WTC11 (cell line): ENCODE measurements at regions not wholly inside any gene's neighbourhood (a gene's known extent, or its start where the extent isn't known, plus 50 kb on each side); places are given as distances from the start of the nearest gene placed in this dataset.
"Not testable (repeated sequence)": the region's sequence is repeated elsewhere in the genome, so short reads cannot be mapped to it uniquely, and the experiment has no call there.

Experiments used
- ATAC-seq: fragments of 200-7000 bp; cut with Tn5 transposase; 2 replicates; pipeline ENCODE4 v1.10.0; 2021; ENCODE audit warnings: mild to moderate bottlenecking, moderate library complexity
- CTCF ChIA-PET: fragments of 300-600 bp; sonication (Branson Sonifier 250); formaldehyde crosslinking; loops from one replicate; lab custom pipeline; 2021; ENCODE audit warnings: antibody characterized with exemption; lab: Charles Lee
- POLR2A ChIA-PET: fragments of 350-600 bp; sonication (Branson Sonifier 250); formaldehyde crosslinking; loops from one replicate; lab custom pipeline; 2021; ENCODE audit warnings: antibody characterized with exemption; lab: Charles Lee
- DNase-seq: peaks from one replicate; pipeline ENCODE4 v3.0.0; 2021; ENCODE audit warnings: low spot score
- H3K27ac Mint-ChIP-seq: 2 replicates; pipeline ENCODE4 v1.8.0; 2021; ENCODE audit warnings: mixed read lengths
- H3K27me3 Mint-ChIP-seq: 2 replicates; pipeline ENCODE4 v1.8.0; 2021; ENCODE audit warnings: low read depth, mild to moderate bottlenecking, moderate library complexity, mixed read lengths
- H3K36me3 Mint-ChIP-seq: 2 replicates; pipeline ENCODE4 v1.8.0; 2021; ENCODE audit warnings: mixed read lengths
- H3K4me1 Mint-ChIP-seq: 2 replicates; pipeline ENCODE4 v1.8.0; 2022; ENCODE audit warnings: mixed read lengths
- H3K4me3 Mint-ChIP-seq: 2 replicates; pipeline ENCODE4 v1.8.0; 2021; ENCODE audit warnings: mild to moderate bottlenecking, moderate library complexity, mixed read lengths
- H3K9me3 Mint-ChIP-seq: 2 replicates; pipeline ENCODE4 v1.8.0; 2021; ENCODE audit warnings: mixed read lengths
- FOXK1 ChIP-seq: sonication (generic); formaldehyde crosslinking; IDR thresholded peaks from 2 replicates; pipeline ENCODE4 v1.8.0; 2022; ENCODE audit warnings: mild to moderate bottlenecking, moderate library complexity, missing genetic modification reagents
- IRF2 ChIP-seq: sonication (generic); formaldehyde crosslinking; IDR thresholded peaks from 2 replicates; pipeline ENCODE4 v1.8.0; 2022; ENCODE audit warnings: low read depth, missing genetic modification reagents, borderline replicate concordance
- JUN ChIP-seq: sonication (generic); formaldehyde crosslinking; IDR thresholded peaks from 2 replicates; pipeline ENCODE4 v1.8.0; 2023; ENCODE audit warnings: mild to moderate bottlenecking, missing genetic modification reagents
- NFYB ChIP-seq: sonication (generic); formaldehyde crosslinking; conservative IDR thresholded peaks from 2 replicates; pipeline ENCODE4 v1.8.0; 2022; ENCODE audit warnings: low read depth, missing genetic modification reagents
- NR1H2 ChIP-seq: sonication (generic); formaldehyde crosslinking; IDR thresholded peaks from 2 replicates; pipeline ENCODE4 v1.9.0; 2021; ENCODE audit warnings: mild to moderate bottlenecking, moderate library complexity, missing genetic modification reagents
- NR3C1 ChIP-seq: sonication (generic); formaldehyde crosslinking; conservative IDR thresholded peaks from 2 replicates; pipeline ENCODE4 v1.8.1; 2023; ENCODE audit warnings: low read depth, mild to moderate bottlenecking, missing genetic modification reagents
- OVOL2 ChIP-seq: fragments of 250-450 bp; sonication (Bioruptor Pico); IDR thresholded peaks from 2 replicates; pipeline ENCODE4 v1.9.0; 2021; ENCODE audit warnings: mild to moderate bottlenecking, borderline replicate concordance
- RELA ChIP-seq: sonication (generic); formaldehyde crosslinking; IDR thresholded peaks from 2 replicates; pipeline ENCODE4 v1.8.1; 2022; ENCODE audit warnings: missing genetic modification reagents, mild to moderate bottlenecking, borderline replicate concordance
- RORB ChIP-seq: fragments of 250-450 bp; sonication (Bioruptor Pico); IDR thresholded peaks from 2 replicates; pipeline ENCODE4 v1.9.0; 2021; ENCODE audit warnings: mild to moderate bottlenecking
- ZNF138 ChIP-seq: sonication (generic); formaldehyde crosslinking; conservative IDR thresholded peaks from 2 replicates; pipeline ENCODE4 v1.8.1; 2022; ENCODE audit warnings: mild to moderate bottlenecking, moderate library complexity, missing genetic modification reagents
- ZNF317 ChIP-seq: sonication (generic); formaldehyde crosslinking; IDR thresholded peaks from 2 replicates; pipeline ENCODE4 v1.8.1; 2023; ENCODE audit warnings: low read depth, mild to moderate bottlenecking, moderate library complexity, missing genetic modification reagents, borderline replicate concordance
- TF ChIP-seq, protein P1 (sequence below): sonication (generic); formaldehyde crosslinking; IDR thresholded peaks from 2 replicates; pipeline ENCODE4 v1.8.0; 2022; ENCODE audit warnings: missing genetic modification reagents
- TF ChIP-seq, protein P2 (sequence below): sonication (generic); formaldehyde crosslinking; IDR thresholded peaks from 2 replicates; pipeline ENCODE4 v1.8.0; 2022; ENCODE audit warnings: mild to moderate bottlenecking, missing genetic modification reagents
- TF ChIP-seq, protein P3 (sequence below): sonication (generic); formaldehyde crosslinking; IDR thresholded peaks from 2 replicates; pipeline ENCODE4 v1.8.1; 2023; ENCODE audit warnings: mild to moderate bottlenecking, missing genetic modification reagents
- TF ChIP-seq, protein P4 (sequence below): fragments of 250-450 bp; sonication (Bioruptor Pico); IDR thresholded peaks from 2 replicates; pipeline ENCODE4 v1.9.0; 2021; ENCODE audit warnings: moderate library complexity, mild to moderate bottlenecking, inconsistent platforms, borderline replicate concordance

DNA sequence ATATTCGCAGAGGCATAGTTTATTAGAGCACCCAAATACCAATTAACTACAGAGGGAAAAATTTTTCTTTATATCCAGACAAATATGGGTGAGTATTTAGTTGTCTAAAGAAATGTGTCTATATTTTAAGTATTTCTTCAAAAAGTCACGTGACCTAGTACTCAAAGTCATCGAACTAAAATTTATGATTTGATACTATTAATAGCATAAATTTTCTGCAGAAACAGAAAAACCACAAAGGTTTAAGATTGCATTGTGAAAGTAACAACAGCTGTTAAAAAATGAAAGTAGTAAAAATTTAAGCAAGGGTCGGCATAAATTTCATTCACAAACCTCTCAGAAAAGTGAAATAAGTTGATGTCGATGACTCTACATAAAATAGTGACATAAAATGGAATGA, 323.9 kb upstream of the RORB start (continued):
- TF ChIP-seq, protein P1, sequence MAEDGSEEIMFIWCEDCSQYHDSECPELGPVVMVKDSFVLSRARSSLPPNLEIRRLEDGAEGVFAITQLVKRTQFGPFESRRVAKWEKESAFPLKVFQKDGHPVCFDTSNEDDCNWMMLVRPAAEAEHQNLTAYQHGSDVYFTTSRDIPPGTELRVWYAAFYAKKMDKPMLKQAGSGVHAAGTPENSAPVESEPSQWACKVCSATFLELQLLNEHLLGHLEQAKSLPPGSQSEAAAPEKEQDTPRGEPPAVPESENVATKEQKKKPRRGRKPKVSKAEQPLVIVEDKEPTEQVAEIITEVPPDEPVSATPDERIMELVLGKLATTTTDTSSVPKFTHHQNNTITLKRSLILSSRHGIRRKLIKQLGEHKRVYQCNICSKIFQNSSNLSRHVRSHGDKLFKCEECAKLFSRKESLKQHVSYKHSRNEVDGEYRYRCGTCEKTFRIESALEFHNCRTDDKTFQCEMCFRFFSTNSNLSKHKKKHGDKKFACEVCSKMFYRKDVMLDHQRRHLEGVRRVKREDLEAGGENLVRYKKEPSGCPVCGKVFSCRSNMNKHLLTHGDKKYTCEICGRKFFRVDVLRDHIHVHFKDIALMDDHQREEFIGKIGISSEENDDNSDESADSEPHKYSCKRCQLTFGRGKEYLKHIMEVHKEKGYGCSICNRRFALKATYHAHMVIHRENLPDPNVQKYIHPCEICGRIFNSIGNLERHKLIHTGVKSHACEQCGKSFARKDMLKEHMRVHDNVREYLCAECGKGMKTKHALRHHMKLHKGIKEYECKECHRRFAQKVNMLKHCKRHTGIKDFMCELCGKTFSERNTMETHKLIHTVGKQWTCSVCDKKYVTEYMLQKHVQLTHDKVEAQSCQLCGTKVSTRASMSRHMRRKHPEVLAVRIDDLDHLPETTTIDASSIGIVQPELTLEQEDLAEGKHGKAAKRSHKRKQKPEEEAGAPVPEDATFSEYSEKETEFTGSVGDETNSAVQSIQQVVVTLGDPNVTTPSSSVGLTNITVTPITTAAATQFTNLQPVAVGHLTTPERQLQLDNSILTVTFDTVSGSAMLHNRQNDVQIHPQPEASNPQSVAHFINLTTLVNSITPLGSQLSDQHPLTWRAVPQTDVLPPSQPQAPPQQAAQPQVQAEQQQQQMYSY (CRISPR knock-in tag) = no peak
- no peak for TF ChIP-seq ZNF317 (CRISPR knock-in tag)

DNA sequence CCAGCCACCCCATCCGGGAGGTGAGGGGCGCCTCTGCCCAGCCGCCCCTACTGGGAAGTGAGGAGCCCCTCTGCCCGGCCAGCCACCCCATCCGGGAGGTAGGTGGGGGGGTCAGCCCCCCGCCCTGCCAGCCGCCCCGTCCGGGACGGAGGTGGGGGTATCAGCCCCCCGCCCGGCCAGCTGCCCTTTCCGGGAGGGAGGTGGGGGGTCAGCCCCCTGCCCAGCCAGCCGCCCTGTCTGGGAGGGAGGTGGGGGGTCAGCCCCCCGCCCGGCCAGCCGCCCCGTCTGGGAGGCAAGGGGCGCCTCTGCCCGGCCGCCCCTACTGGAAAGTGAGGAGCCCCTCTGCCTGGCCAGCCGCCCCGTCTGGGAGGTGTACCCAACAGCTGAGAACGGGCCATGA, 299.4 kb upstream of the RORB start:
- H3K27ac Mint-ChIP-seq, H3K27me3 Mint-ChIP-seq, H3K4me1 Mint-ChIP-seq, DNase-seq, POLR2A ChIA-PET, H3K4me3 Mint-ChIP-seq, CTCF ChIA-PET, ATAC-seq: not testable (repeated sequence)
- H3K9me3 Mint-ChIP-seq = peaks cover 31% of the 10 kb centered on the region
- peaks cover 29% of the 10 kb centered on the region for H3K36me3 Mint-ChIP-seq

DNA sequence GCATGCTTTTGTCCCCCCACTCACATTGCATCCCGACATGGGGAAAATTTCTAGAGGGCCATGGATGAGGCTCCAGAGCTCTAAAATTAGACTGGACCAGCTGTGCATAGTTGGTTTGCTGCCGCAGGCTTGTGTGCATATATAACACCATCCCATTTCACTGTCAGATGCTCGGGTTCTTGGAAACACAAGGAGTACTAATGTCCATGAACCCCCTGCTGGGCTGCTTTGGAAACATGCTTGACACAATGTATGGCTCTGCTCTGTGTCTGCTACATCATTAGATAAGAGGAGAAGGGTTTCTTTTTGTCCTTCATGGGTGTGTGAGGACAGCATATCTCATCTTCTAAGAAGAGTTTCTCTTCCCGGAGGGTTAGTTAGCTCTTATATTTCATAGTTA, 292.1 kb upstream of the RORB start:
- POLR2A ChIA-PET = no interaction called here
- TF ChIP-seq, protein P2, sequence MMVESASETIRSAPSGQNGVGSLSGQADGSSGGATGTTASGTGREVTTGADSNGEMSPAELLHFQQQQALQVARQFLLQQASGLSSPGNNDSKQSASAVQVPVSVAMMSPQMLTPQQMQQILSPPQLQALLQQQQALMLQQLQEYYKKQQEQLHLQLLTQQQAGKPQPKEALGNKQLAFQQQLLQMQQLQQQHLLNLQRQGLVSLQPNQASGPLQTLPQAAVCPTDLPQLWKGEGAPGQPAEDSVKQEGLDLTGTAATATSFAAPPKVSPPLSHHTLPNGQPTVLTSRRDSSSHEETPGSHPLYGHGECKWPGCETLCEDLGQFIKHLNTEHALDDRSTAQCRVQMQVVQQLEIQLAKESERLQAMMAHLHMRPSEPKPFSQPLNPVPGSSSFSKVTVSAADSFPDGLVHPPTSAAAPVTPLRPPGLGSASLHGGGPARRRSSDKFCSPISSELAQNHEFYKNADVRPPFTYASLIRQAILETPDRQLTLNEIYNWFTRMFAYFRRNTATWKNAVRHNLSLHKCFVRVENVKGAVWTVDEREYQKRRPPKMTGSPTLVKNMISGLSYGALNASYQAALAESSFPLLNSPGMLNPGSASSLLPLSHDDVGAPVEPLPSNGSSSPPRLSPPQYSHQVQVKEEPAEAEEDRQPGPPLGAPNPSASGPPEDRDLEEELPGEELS = no peak
- ATAC-seq (no peak), DNase-seq (no peak)
- Mint-ChIP-seq H3K36me3 (no peaks in the 10 kb centered on the region), H3K9me3 (no peaks in the 10 kb centered on the region), H3K27ac (no peak overlapping the region), H3K4me1 (peaks cover 9% of the 10 kb centered on the region), H3K27me3 (no peaks in the 10 kb centered on the region), H3K4me3 (no peak overlapping the region)
- CTCF ChIA-PET = interaction anchor here (0.5 kb wide), 1 partner anchor 463 kb away, joined by 3 read pairs; no protein-coding TSS in a partner anchor

DNA sequence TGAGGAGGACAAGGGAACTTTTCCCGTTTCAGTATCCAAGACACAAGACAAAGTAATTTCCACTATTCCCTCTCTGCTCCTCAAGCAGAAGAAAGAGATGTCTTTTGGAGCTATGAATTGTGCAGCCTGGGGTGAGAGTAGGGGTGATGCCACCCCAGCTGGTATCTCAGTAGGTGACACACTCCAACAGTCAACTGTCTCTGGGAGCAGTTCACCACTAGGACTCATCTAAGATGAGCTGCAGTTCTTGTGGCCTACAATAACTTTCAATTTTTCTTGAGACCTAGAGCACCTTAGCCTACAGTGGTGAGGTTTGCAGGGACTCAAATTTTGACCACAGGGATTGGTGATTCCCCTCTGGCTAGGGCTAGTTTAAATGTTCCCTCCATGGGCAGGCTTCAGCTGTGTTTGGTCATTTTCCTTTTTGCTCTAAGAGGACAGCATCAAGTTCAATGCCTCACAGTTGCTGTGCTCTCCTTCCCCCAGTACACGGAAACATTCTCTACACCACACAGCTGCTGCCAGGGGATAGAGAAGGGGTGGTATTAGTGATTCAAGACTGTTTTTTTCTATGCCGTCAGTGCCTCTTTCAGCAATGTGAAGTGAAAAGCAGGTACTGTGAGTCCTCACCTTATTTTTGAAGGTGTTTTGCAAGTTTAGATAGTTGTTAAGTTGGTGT, 278.6 kb upstream of the RORB start:
- H3K27me3 Mint-ChIP-seq = peaks cover 18% of the 10 kb centered on the region
- H3K9me3 Mint-ChIP-seq = peaks cover 17% of the 10 kb centered on the region
- no peak overlapping the region for H3K27ac Mint-ChIP-seq
- no peak for TF ChIP-seq NR1H2 (CRISPR knock-in tag)
- TF ChIP-seq, protein P1 (CRISPR knock-in tag) = no peak
- no peak for TF ChIP-seq RORB (CRISPR knock-in tag)
- TF ChIP-seq, protein P2 = no peak
- TF ChIP-seq RELA (CRISPR knock-in tag) = no peak
- no peak for TF ChIP-seq NR3C1 (CRISPR knock-in tag)
- no peak for TF ChIP-seq JUN (CRISPR knock-in tag)
- no peak for TF ChIP-seq IRF2 (CRISPR knock-in tag)
- TF ChIP-seq, protein P3, sequence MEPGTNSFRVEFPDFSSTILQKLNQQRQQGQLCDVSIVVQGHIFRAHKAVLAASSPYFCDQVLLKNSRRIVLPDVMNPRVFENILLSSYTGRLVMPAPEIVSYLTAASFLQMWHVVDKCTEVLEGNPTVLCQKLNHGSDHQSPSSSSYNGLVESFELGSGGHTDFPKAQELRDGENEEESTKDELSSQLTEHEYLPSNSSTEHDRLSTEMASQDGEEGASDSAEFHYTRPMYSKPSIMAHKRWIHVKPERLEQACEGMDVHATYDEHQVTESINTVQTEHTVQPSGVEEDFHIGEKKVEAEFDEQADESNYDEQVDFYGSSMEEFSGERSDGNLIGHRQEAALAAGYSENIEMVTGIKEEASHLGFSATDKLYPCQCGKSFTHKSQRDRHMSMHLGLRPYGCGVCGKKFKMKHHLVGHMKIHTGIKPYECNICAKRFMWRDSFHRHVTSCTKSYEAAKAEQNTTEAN = no peak
- no peak for TF ChIP-seq NFYB
- TF ChIP-seq OVOL2 (CRISPR knock-in tag) = no peak
- no peak for TF ChIP-seq FOXK1
- TF ChIP-seq ZNF138 (CRISPR knock-in tag) = no peak
- TF ChIP-seq, protein P4, sequence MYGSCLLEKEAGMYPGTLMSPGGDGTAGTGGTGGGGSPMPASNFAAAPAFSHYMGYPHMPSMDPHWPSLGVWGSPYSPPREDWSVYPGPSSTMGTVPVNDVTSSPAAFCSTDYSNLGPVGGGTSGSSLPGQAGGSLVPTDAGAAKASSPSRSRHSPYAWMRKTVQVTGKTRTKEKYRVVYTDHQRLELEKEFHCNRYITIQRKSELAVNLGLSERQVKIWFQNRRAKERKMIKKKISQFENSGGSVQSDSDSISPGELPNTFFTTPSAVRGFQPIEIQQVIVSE (CRISPR knock-in tag) = no peak
- TF ChIP-seq ZNF317 (CRISPR knock-in tag) = no peak
- CTCF ChIA-PET = no interaction called here
- H3K36me3 Mint-ChIP-seq = peaks cover 9% of the 10 kb centered on the region
- H3K4me3 Mint-ChIP-seq = no peak overlapping the region
- POLR2A ChIA-PET = no interaction called here
- ATAC-seq (no peak), DNase-seq (no peak)
- H3K4me1 Mint-ChIP-seq = peaks cover 26% of the 10 kb centered on the region
